ENCODE measurements at regions not wholly inside any gene's neighbourhood (a gene's known extent, or its start where the extent isn't known, plus 50 kb on each side); places are given as distances from the start of the nearest gene placed in this dataset.

GRCh38 chr17:54530398-54530797 lies 370.3 kb upstream of the TOM1L1 start:
- TF ChIP-seq, protein P1, sequence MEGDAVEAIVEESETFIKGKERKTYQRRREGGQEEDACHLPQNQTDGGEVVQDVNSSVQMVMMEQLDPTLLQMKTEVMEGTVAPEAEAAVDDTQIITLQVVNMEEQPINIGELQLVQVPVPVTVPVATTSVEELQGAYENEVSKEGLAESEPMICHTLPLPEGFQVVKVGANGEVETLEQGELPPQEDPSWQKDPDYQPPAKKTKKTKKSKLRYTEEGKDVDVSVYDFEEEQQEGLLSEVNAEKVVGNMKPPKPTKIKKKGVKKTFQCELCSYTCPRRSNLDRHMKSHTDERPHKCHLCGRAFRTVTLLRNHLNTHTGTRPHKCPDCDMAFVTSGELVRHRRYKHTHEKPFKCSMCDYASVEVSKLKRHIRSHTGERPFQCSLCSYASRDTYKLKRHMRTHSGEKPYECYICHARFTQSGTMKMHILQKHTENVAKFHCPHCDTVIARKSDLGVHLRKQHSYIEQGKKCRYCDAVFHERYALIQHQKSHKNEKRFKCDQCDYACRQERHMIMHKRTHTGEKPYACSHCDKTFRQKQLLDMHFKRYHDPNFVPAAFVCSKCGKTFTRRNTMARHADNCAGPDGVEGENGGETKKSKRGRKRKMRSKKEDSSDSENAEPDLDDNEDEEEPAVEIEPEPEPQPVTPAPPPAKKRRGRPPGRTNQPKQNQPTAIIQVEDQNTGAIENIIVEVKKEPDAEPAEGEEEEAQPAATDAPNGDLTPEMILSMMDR (IDR thresholded peaks at IDR 0.05): no peak
- no peak for TF ChIP-seq EZH2 (IDR thresholded peaks at IDR 0.05)

Measured in neural progenitor cell (in vitro differentiated cells).